Esophagus squamous epithelium (tissue), 5 donors: ENCODE measurements at regions not wholly inside any gene's neighbourhood (a gene's known extent, or its start where the extent isn't known, plus 50 kb on each side); places are given as distances from the start of the nearest gene placed in this dataset.

ENCODE experiments used
- DNase-seq: peaks from one replicate; lab custom pipeline; 2025; lab: John Stamatoyannopoulos, UW
- H3K27ac ChIP-seq, 4 donors: fragments of 200-600 bp; sonication (generic); one replicate each; pipeline ENCODE4 v1.5.1; 2016 to 2019; ENCODE audit warnings: mild to moderate bottlenecking in 1 of 4
- H3K27me3 ChIP-seq, 4 donors: fragments of 200-600 bp; sonication (generic); 1 replicate in 3 of 4; 2 replicates in 1 of 4; pipeline versions ENCODE4 v1.5.1 to v1.6.0; 2017 to 2021; ENCODE audit warnings: antibody characterized with exemption in 1 of 4
- H3K36me3 ChIP-seq, 3 donors: fragments of 200-600 bp; sonication (generic); one replicate each; pipeline ENCODE4 v1.5.1; 2016 to 2019
- H3K4me1 ChIP-seq, 3 donors: fragments of 200-600 bp; sonication (generic); one replicate each; pipeline ENCODE4 v1.5.1; 2017 to 2019
- H3K4me3 ChIP-seq, 4 donors: fragments of 200-600 bp; sonication (generic); 1 replicate in 3 of 4; 2 replicates in 1 of 4; pipeline ENCODE4 v1.5.1; 2016 to 2019; ENCODE audit warnings: mild to moderate bottlenecking in 2 of 4, moderate library complexity in 1 of 4
- H3K9me3 ChIP-seq, 3 donors: fragments of 200-600 bp; sonication (generic); one replicate each; pipeline ENCODE4 v1.5.1; 2016 to 2019
- POLR2A ChIP-seq, 4 donors: fragments of 450-650 bp; IDR thresholded peaks; one replicate each; pipeline ENCODE4 v1.6.1; 2017; ENCODE audit warnings: antibody characterized with exemption in 4 of 4, mild to moderate bottlenecking in 4 of 4, moderate library complexity in 3 of 4
- WGBS, 2 donors: methylation state at CpG; one replicate each; pipeline ENCODE4 v1.1.5; 2018; 5-methylcytosine and 5-hydroxymethylcytosine counted together
- intact Hi-C: fragments of 100-400 bp; cut with DNase I; formaldehyde crosslinking; loops from one replicate; pipeline ENCODE4 v1.15.0; 2022
- TF ChIP-seq, protein P1 (sequence below), 6 experiments: fragments of 450-650 bp in 4 of 6; fragments of 200-600 bp in 2 of 6; sonication (generic) in 2 of 6; IDR thresholded peaks; one replicate each; pipeline ENCODE4 v1.5.1; 2016 to 2019; ENCODE audit warnings: antibody characterized with exemption in 6 of 6, mild to moderate bottlenecking in 4 of 6, moderate library complexity in 4 of 6
- donor health status: DM: yes; HTN: yes; CAD: no.

DNA sequence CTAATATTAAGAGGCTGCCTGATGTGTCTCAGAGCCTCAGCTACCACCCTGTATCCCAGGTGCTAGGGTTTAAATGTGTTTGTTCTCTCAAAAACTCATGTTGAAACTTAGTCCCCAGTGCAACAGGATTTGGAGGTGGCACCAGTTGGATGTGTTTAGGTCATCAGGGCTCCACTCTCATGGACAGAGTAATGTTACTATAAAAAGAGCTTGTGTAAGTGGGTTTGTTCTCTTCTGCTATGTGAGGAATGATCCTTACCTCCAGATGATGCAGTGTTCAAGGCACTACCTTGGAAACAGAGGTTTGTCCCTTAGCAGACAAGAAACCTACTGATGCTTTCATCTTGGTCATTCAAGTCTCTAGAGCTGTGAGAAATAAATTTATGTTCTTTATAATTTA, 164.9 kb upstream of the EPHA7 start:
- intact Hi-C loops = no loop called here
- Histone ChIP-seq H3K4me1 (no peaks in the 10 kb centered on the region), H3K27ac (no peak overlapping the region), H3K27me3 (no peaks in the 10 kb centered on the region), H3K9me3 (no peaks in the 10 kb centered on the region), H3K36me3 (no peaks in the 10 kb centered on the region), H3K4me3 (no peak overlapping the region)
- TF ChIP-seq, protein P1, sequence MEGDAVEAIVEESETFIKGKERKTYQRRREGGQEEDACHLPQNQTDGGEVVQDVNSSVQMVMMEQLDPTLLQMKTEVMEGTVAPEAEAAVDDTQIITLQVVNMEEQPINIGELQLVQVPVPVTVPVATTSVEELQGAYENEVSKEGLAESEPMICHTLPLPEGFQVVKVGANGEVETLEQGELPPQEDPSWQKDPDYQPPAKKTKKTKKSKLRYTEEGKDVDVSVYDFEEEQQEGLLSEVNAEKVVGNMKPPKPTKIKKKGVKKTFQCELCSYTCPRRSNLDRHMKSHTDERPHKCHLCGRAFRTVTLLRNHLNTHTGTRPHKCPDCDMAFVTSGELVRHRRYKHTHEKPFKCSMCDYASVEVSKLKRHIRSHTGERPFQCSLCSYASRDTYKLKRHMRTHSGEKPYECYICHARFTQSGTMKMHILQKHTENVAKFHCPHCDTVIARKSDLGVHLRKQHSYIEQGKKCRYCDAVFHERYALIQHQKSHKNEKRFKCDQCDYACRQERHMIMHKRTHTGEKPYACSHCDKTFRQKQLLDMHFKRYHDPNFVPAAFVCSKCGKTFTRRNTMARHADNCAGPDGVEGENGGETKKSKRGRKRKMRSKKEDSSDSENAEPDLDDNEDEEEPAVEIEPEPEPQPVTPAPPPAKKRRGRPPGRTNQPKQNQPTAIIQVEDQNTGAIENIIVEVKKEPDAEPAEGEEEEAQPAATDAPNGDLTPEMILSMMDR (IDR thresholded peaks at IDR 0.05) = no peak
- TF ChIP-seq POLR2A (IDR thresholded peaks at IDR 0.05) = no peak
- DNase-seq = no peak

DNA sequence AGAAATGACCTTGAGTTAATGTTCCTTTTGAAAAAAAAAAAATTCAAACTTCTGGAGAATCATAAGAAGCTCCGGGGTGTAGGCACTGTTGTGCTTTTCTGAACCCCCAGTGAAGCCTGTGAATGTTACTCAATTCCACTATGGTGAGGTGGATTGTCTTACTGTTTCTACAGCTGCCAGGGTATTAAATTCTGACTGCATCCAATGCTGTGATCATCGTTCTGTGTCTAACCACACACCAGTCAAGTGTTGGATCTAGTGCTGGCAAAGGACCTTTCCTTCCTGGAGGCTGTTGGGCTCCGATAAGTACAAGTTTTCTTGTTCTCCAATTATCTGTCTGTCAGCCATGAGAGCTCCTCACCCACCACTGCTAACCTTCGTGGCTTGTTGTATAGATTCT, 162.0 kb upstream of the EPHA7 start:
- intact Hi-C loops = no loop called here
- DNase-seq = no peak
- Histone ChIP-seq H3K4me3 (no peak overlapping the region), H3K27ac (no peak overlapping the region), H3K4me1 (no peaks in the 10 kb centered on the region), H3K9me3 (no peaks in the 10 kb centered on the region), H3K36me3 (no peaks in the 10 kb centered on the region), H3K27me3 (no peaks in the 10 kb centered on the region)
- WGBS, 2 donors = 57 to 66% methylated on average over 4 of the region's 4 CpGs
- TF ChIP-seq, protein P1 (IDR thresholded peaks at IDR 0.05) = no peak
- TF ChIP-seq POLR2A (IDR thresholded peaks at IDR 0.05) = no peak

DNA sequence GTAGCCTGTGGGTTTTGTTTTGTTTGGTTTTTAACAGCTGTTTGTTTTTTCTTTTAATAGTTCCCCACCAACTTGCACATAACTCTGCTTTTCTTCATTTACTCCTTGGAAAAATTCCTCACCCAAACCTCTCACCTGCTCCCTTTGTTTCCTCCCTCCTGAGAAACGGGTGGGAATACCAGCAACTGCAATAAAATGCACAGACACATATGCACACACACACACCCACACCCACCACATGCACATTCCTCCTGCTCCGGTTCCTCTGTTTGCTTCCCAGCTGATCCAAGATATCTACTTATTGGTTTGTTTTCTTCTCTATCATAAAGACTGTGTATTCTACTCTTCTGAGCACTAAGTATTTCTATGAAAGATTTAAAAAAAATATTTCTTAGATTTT, 161.1 kb upstream of the EPHA7 start:
- no peaks in the 10 kb centered on the region for H3K4me1 ChIP-seq
- DNase-seq = no peak
- no peak overlapping the region for H3K27ac ChIP-seq
- TF ChIP-seq POLR2A (IDR thresholded peaks at IDR 0.05) = no peak
- TF ChIP-seq, protein P1 (IDR thresholded peaks at IDR 0.05) = no peak
- no peaks in the 10 kb centered on the region for H3K9me3 ChIP-seq
- intact Hi-C loops = no loop called here
- H3K36me3 ChIP-seq = no peaks in the 10 kb centered on the region
- H3K4me3 ChIP-seq = no peak overlapping the region
- WGBS, 2 donors = 27 to 34% methylated on average over 2 of the region's 2 CpGs
- H3K27me3 ChIP-seq = no peaks in the 10 kb centered on the region

DNA sequence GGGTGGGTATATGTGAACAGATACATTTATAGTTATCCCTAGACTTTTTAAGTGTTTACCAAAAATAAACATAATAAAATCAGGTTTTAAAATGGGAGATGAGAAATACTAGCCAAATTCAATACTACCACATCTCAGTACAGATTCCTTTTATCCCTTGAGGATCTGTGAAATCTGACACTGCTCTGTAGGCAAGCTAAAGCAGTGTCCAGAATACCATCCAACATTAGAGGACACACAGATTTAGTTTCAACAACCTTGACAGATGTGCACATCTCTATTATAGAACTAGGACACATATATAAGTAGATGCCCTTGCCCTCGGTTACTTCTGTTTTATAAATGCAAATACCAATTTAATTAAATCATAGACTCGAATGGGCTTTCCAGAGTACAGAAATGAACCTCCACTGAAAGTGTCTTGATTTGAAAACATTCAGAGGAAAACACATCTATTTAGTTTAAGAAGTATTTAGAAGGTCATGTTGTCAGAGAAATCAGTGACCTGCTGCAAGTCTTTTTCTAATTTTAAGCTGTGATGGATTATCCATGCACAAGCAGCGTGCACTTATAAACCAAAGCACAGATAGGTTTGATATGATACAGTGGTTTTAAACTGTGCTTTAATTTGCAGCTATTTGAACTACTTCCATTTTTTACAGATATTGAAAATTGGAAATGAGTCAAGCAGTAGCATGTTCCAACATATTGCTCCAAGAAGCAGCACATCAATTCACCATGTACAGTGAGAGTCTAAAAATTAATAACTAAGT, 156.3 kb upstream of the EPHA7 start:
- 32 to 41% methylated on average over 3 of the region's 3 CpGs for WGBS, 2 donors

DNA sequence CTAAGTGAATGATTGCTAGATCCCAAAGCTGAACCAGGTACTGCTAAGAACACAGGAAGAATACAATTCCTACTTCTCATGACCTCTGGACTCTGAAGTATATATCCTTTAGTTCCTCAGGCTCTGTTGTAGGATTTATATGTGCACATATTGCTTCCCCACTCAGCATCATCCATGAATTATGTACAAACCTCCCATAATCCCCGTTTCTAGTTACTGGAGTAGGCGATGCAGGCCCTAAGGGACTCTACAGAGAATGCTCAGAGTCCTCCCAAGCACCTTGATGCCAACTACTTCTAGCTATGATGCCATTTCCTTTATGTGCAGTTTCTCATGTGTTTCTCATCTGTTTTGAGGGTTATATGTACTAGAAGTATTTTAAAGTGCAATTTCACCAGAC, 154.9 kb upstream of the EPHA7 start:
- TF ChIP-seq, protein P1 (IDR thresholded peaks at IDR 0.05) = no peak
- no peak for TF ChIP-seq POLR2A (IDR thresholded peaks at IDR 0.05)
- intact Hi-C loops = no loop called here
- Histone ChIP-seq H3K36me3 (no peaks in the 10 kb centered on the region), H3K4me3 (no peak overlapping the region), H3K4me1 (no peaks in the 10 kb centered on the region), H3K27me3 (no peaks in the 10 kb centered on the region), H3K9me3 (no peaks in the 10 kb centered on the region), H3K27ac (no peak overlapping the region)
- DNase-seq = no peak
- 63 to 73% methylated on average over 2 of the region's 2 CpGs for WGBS, 2 donors

More for the DNA sequence above, 156.3 kb upstream of the EPHA7 start:
- H3K9me3 ChIP-seq = no peaks in the 10 kb centered on the region
- no peak overlapping the region for H3K4me3 ChIP-seq
- H3K27me3 ChIP-seq = no peaks in the 10 kb centered on the region
- intact Hi-C loops = no loop called here
- H3K27ac ChIP-seq = no peak overlapping the region
- TF ChIP-seq POLR2A (IDR thresholded peaks at IDR 0.05) = no peak
- TF ChIP-seq, protein P1 (IDR thresholded peaks at IDR 0.05) = no peak
- H3K36me3 ChIP-seq = no peaks in the 10 kb centered on the region
- no peaks in the 10 kb centered on the region for H3K4me1 ChIP-seq
- no peak for DNase-seq
